ENCODE measurements at regions not wholly inside any gene's neighbourhood (a gene's known extent, or its start where the extent isn't known, plus 50 kb on each side); places are given as distances from the start of the nearest gene placed in this dataset.

GRCh38 chr18:3333056-3333720 is 71.3 kb downstream of the MYL12B start:
- DNase-seq (ENCODE audit: low spot score in 2 of 2, unreplicated experiment in 2 of 2) = no peak
- TF ChIP-seq, protein P1, sequence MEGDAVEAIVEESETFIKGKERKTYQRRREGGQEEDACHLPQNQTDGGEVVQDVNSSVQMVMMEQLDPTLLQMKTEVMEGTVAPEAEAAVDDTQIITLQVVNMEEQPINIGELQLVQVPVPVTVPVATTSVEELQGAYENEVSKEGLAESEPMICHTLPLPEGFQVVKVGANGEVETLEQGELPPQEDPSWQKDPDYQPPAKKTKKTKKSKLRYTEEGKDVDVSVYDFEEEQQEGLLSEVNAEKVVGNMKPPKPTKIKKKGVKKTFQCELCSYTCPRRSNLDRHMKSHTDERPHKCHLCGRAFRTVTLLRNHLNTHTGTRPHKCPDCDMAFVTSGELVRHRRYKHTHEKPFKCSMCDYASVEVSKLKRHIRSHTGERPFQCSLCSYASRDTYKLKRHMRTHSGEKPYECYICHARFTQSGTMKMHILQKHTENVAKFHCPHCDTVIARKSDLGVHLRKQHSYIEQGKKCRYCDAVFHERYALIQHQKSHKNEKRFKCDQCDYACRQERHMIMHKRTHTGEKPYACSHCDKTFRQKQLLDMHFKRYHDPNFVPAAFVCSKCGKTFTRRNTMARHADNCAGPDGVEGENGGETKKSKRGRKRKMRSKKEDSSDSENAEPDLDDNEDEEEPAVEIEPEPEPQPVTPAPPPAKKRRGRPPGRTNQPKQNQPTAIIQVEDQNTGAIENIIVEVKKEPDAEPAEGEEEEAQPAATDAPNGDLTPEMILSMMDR (IDR thresholded peaks at IDR 0.05; ENCODE audit: unreplicated experiment) = no peak
- no peaks in the 10 kb centered on the region for H3K36me3 Mint-ChIP-seq
- H3K9me3 Mint-ChIP-seq = no peaks in the 10 kb centered on the region
- H3K27me3 Mint-ChIP-seq (ENCODE audit: low read depth) = no peaks in the 10 kb centered on the region
- peaks cover 29% of the 10 kb centered on the region for H3K4me1 Mint-ChIP-seq
- H3K4me3 Mint-ChIP-seq = no peak overlapping the region
- H3K27ac Mint-ChIP-seq = no peak overlapping the region

DNA sequence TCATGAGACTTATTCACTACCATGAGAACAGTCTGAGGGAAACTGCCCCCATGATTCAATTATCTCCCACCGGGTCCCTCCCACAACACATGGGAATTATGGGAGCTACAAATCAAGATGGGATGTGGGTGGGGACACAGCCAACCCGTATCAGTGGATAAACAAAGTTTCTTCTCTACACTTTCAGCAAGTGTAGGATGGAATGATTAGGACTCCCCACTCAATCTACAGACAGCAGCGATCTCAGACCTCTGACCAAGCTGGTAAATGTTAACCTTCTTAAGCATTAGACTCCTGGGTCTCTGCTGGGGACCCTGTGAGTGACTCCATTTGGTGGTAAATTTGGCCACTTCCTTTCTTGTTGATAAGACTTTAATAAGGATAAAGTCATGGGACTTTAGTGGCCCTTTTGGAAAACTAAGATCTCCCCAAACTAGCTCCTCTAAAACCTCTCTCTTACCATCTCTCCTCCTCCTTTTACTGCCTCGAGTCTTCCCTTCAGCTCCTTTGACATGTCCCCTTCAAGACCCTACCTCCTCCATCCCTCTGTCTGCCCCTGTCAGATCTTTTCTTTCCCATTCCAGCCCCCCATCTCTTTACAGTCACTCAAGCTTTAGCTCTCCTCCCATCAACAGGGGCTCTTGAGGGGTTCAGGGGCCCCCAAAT is 71.9 kb downstream of the MYL12B start:
- Mint-ChIP-seq H3K9me3 (no peaks in the 10 kb centered on the region), H3K27ac (no peak overlapping the region), H3K4me3 (no peak overlapping the region), H3K4me1 (peaks cover 25% of the 10 kb centered on the region), H3K27me3 (ENCODE audit: low read depth) (no peaks in the 10 kb centered on the region), H3K36me3 (no peaks in the 10 kb centered on the region)
- no peak for DNase-seq (ENCODE audit: low spot score in 2 of 2, unreplicated experiment in 2 of 2)
- TF ChIP-seq, protein P1 (IDR thresholded peaks at IDR 0.05; ENCODE audit: unreplicated experiment) = no peak

GRCh38 chr18:3340015-3340681 is 78.2 kb downstream of the MYL12B start:
- H3K4me3 Mint-ChIP-seq = no peak overlapping the region
- TF ChIP-seq, protein P1 (IDR thresholded peaks at IDR 0.05; ENCODE audit: unreplicated experiment) = no peak

DNA sequence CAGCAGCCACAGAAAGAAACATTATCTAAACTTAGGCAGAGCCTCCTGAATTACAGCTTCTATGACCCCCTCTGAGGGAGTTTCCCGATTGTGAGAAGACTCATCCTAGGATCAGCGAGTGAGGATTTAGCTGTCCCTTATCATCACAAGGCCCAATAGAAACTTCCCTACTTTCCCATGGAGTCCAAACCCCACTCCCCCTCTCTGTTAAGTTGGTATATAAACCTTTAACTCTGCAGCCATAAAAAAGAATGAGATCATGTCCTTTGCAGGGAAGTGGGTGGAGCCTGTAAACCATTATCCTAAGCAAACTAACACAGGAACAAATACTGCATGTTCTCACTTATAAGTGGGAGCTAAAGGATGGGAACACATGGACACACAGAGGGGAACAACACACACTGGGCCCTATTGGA is 78.8 kb downstream of the MYL12B start:
- no peaks in the 10 kb centered on the region for H3K27me3 Mint-ChIP-seq (ENCODE audit: low read depth)
- H3K4me3 Mint-ChIP-seq = no peak overlapping the region
- peaks cover 7% of the 10 kb centered on the region for H3K9me3 Mint-ChIP-seq
- no peaks in the 10 kb centered on the region for H3K36me3 Mint-ChIP-seq
- DNase-seq (ENCODE audit: low spot score in 2 of 2, unreplicated experiment in 2 of 2) = no peak
- H3K27ac Mint-ChIP-seq = peak overlapping the region; percentile 10
- TF ChIP-seq, protein P1 (IDR thresholded peaks at IDR 0.05; ENCODE audit: unreplicated experiment) = no peak
- no peaks in the 10 kb centered on the region for H3K4me1 Mint-ChIP-seq

More at GRCh38 chr18:3340015-3340681, 78.2 kb downstream of the MYL12B start:
- H3K36me3 Mint-ChIP-seq = no peaks in the 10 kb centered on the region
- peak overlapping the region; percentile 10 for H3K27ac Mint-ChIP-seq
- no peaks in the 10 kb centered on the region for H3K27me3 Mint-ChIP-seq (ENCODE audit: low read depth)
- peaks cover 7% of the 10 kb centered on the region for H3K9me3 Mint-ChIP-seq
- H3K4me1 Mint-ChIP-seq = no peaks in the 10 kb centered on the region
- DNase-seq (ENCODE audit: low spot score in 2 of 2, unreplicated experiment in 2 of 2) = no peak

- Mint-ChIP-seq H3K4me3 (no peak overlapping the region), H3K27ac (no peak overlapping the region), H3K9me3 (peaks cover 7% of the 10 kb centered on the region), H3K27me3 (ENCODE audit: low read depth) (no peaks in the 10 kb centered on the region), H3K36me3 (no peaks in the 10 kb centered on the region), H3K4me1 (peaks cover 5% of the 10 kb centered on the region)
- TF ChIP-seq, protein P1 (IDR thresholded peaks at IDR 0.05; ENCODE audit: unreplicated experiment) = no peak
- no peak for DNase-seq (ENCODE audit: low spot score in 2 of 2, unreplicated experiment in 2 of 2)
Measured at GRCh38 chr18:3342628-3343027, 80.7 kb downstream of the MYL12B start.

Measured in mesothelial cell of epicardium (in vitro differentiated cells).